ENCODE measurements at regions not wholly inside any gene's neighbourhood (a gene's known extent, or its start where the extent isn't known, plus 50 kb on each side); places are given as distances from the start of the nearest gene placed in this dataset.

- H3K79me2 ChIP-seq (ENCODE audit: control insufficient read depth, insufficient read depth, low read length), result no peaks in the 10 kb centered on the region
- no peak overlapping the region for H3K4me3 ChIP-seq (ENCODE audit: control insufficient read depth in 2 of 3, extremely low read depth in 1 of 3, insufficient read depth in 2 of 3, low read depth in 1 of 3, low read length in 3 of 3)
- H3K4me2 ChIP-seq (ENCODE audit: control insufficient read depth, extremely low read depth, insufficient read depth, low read depth, low read length), result no peak overlapping the region
- H3K9me1 ChIP-seq (ENCODE audit: control insufficient read depth, extremely low read depth, insufficient read depth, low read length), result no peaks in the 10 kb centered on the region
- no peak overlapping the region for H2AFZ ChIP-seq (ENCODE audit: control insufficient read depth, low read length)
- no peaks in the 10 kb centered on the region for H4K20me1 ChIP-seq (ENCODE audit: control insufficient read depth, extremely low read depth, insufficient read depth, low read length)
- no peaks in the 10 kb centered on the region for H3K27me3 ChIP-seq (ENCODE audit: control insufficient read depth, extremely low read depth, insufficient read depth, low read length)
- H3K9ac ChIP-seq (ENCODE audit: control insufficient read depth, extremely low read depth, insufficient read depth, low read length), result no peak overlapping the region
- no peaks in the 10 kb centered on the region for H3K36me3 ChIP-seq (ENCODE audit: control insufficient read depth in 2 of 2, extremely low read depth in 1 of 2, insufficient read depth in 2 of 2, low read length in 2 of 2)
- H3K4me1 ChIP-seq (ENCODE audit: control insufficient read depth, extremely low read depth, insufficient read depth, low read length), result no peaks in the 10 kb centered on the region
- H3K27ac ChIP-seq (ENCODE audit: control insufficient read depth, insufficient read depth, low read length), result no peak overlapping the region
- no peak for FAIRE-seq
- H3K9me3 ChIP-seq (ENCODE audit: control insufficient read depth, low read depth, low read length), result no peaks in the 10 kb centered on the region
- dilution Hi-C loops (cut with MboI; ENCODE audit: extremely low pct_ligation_motif_present, low sequenced_read_pairs), result no loop called here
- DNase-seq (ENCODE audit: low read depth, low spot score), result no peak
- TF ChIP-seq CTCF (optimal IDR thresholded peaks at IDR 0.05 in 1 of 3, IDR thresholded peaks at IDR 0.05 in 1 of 3, conservative IDR thresholded peaks at IDR 0.05 in 1 of 3; ENCODE audit: extremely low read depth in 1 of 3, insufficient read depth in 2 of 3, low read length in 3 of 3) (no peak), EZH2 (IDR thresholded peaks at IDR 0.05; ENCODE audit: low read length) (no peak)
Observed at GRCh38 chr7:10316488-10316887, 657.2 kb upstream of the PHF14 start.

GRCh38 chr7:10325395-10325794 lies 648.3 kb upstream of the PHF14 start:
- Histone ChIP-seq H3K4me3 (ENCODE audit: control insufficient read depth in 2 of 3, extremely low read depth in 1 of 3, insufficient read depth in 2 of 3, low read depth in 1 of 3, low read length in 3 of 3) (no peak overlapping the region), H4K20me1 (ENCODE audit: control insufficient read depth, extremely low read depth, insufficient read depth, low read length) (no peaks in the 10 kb centered on the region), H3K4me2 (ENCODE audit: control insufficient read depth, extremely low read depth, insufficient read depth, low read depth, low read length) (no peak overlapping the region), H3K27me3 (ENCODE audit: control insufficient read depth, extremely low read depth, insufficient read depth, low read length) (no peaks in the 10 kb centered on the region), H3K36me3 (ENCODE audit: control insufficient read depth in 2 of 2, extremely low read depth in 1 of 2, insufficient read depth in 2 of 2, low read length in 2 of 2) (no peaks in the 10 kb centered on the region), H3K4me1 (ENCODE audit: control insufficient read depth, extremely low read depth, insufficient read depth, low read length) (no peaks in the 10 kb centered on the region), H2AFZ (ENCODE audit: control insufficient read depth, low read length) (no peak overlapping the region), H3K27ac (ENCODE audit: control insufficient read depth, insufficient read depth, low read length) (no peak overlapping the region), H3K9ac (ENCODE audit: control insufficient read depth, extremely low read depth, insufficient read depth, low read length) (no peak overlapping the region), H3K9me3 (ENCODE audit: control insufficient read depth, low read depth, low read length) (no peaks in the 10 kb centered on the region), H3K79me2 (ENCODE audit: control insufficient read depth, insufficient read depth, low read length) (no peaks in the 10 kb centered on the region), H3K9me1 (ENCODE audit: control insufficient read depth, extremely low read depth, insufficient read depth, low read length) (no peaks in the 10 kb centered on the region)
- TF ChIP-seq EZH2 (IDR thresholded peaks at IDR 0.05; ENCODE audit: low read length) (no peak), CTCF (optimal IDR thresholded peaks at IDR 0.05 in 1 of 3, IDR thresholded peaks at IDR 0.05 in 1 of 3, conservative IDR thresholded peaks at IDR 0.05 in 1 of 3; ENCODE audit: extremely low read depth in 1 of 3, insufficient read depth in 2 of 3, low read length in 3 of 3) (no peak)
- dilution Hi-C loops (cut with MboI; ENCODE audit: extremely low pct_ligation_motif_present, low sequenced_read_pairs), result no loop called here
- DNase-seq (ENCODE audit: low read depth, low spot score), result no peak
- FAIRE-seq, result no peak

Data from keratinocyte (primary cell).